ENCODE measurements at regions not wholly inside any gene's neighbourhood (a gene's known extent, or its start where the extent isn't known, plus 50 kb on each side); places are given as distances from the start of the nearest gene placed in this dataset.

DNA sequence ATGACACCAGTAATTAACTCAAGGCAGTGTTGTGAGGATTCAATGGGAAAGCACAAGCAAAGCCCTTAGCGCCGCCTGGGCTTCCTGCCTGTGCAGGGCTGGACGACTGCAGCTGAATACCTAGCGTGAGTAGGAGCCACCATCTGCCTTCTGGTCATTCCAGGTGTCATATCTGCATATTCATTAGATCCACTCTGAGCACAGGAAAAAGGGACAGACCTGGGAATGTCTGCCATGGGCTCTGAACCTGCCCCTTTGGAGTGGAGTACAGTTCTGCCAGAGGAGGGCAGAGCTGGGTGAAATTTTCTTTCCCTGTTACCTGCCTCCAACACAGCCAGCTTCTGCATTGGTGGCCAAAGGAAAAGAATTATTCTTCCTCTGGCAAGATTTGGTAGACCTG, 298.8 kb downstream of the NSG2 start:
- Histone ChIP-seq H3K4me3 (replicated peaks in 1 of 3; ENCODE audit: insufficient read depth in 1 of 3, low read depth in 1 of 3, low read length in 3 of 3) (no peak overlapping the region), H3K4me1 (ENCODE audit: control insufficient read depth, extremely low read depth, insufficient read depth, low read length) (no peaks in the 10 kb centered on the region), H3K4me2 (ENCODE audit: insufficient read depth, low read length) (no peak overlapping the region), H3K79me2 (ENCODE audit: control insufficient read depth, insufficient read depth, low read length) (no peaks in the 10 kb centered on the region), H3K27me3 (ENCODE audit: control insufficient read depth in 2 of 2, insufficient read depth in 2 of 2, low read length in 2 of 2) (no peaks in the 10 kb centered on the region), H3K27ac (ENCODE audit: insufficient read depth, low read depth, low read length) (no peak overlapping the region), H3K36me3 (ENCODE audit: control insufficient read depth in 2 of 2, extremely low read depth in 1 of 2, insufficient read depth in 2 of 2, low read length in 2 of 2) (no peaks in the 10 kb centered on the region), H4K20me1 (replicated peaks; ENCODE audit: control insufficient read depth, extremely low read depth, insufficient read depth, low read length) (no peaks in the 10 kb centered on the region), H2AFZ (ENCODE audit: low read depth, low read length) (no peak overlapping the region), H3K9me1 (replicated peaks; ENCODE audit: control insufficient read depth, extremely low read depth, insufficient read depth, low read length) (no peaks in the 10 kb centered on the region), H3K9me3 (replicated peaks; ENCODE audit: control insufficient read depth, insufficient read depth, low read length) (peaks cover 2% of the 10 kb centered on the region), H3K9ac (replicated peaks; ENCODE audit: extremely low read depth, insufficient read depth, low read length) (no peak overlapping the region)
- POLR2A ChIA-PET = no interaction called here
- DNase-seq (ENCODE audit: low read depth, low spot score) (no peak), FAIRE-seq (no peak)
- intact Hi-C loops (cut with micrococcal nuclease) = no loop called here
- dilution Hi-C loops (cut with MboI; ENCODE audit: extremely low pct_ligation_motif_present, low sequenced_read_pairs) = no loop called here
- CTCF ChIA-PET = no interaction called here
- no TSS peak for BruUV-seq (replicated peaks)
- no peak for TF ChIP-seq GATA2 (IDR thresholded peaks at IDR 0.05; ENCODE audit: insufficient read depth, insufficient read length, low read depth, low read length)
- no peak for TF ChIP-seq EZH2 (IDR thresholded peaks at IDR 0.05; ENCODE audit: borderline replicate concordance, low read depth, low read length, severe bottlenecking)
- TF ChIP-seq POLR2A (IDR thresholded peaks at IDR 0.05; ENCODE audit: low read depth, low read length) = no peak
- TF ChIP-seq, protein P1, sequence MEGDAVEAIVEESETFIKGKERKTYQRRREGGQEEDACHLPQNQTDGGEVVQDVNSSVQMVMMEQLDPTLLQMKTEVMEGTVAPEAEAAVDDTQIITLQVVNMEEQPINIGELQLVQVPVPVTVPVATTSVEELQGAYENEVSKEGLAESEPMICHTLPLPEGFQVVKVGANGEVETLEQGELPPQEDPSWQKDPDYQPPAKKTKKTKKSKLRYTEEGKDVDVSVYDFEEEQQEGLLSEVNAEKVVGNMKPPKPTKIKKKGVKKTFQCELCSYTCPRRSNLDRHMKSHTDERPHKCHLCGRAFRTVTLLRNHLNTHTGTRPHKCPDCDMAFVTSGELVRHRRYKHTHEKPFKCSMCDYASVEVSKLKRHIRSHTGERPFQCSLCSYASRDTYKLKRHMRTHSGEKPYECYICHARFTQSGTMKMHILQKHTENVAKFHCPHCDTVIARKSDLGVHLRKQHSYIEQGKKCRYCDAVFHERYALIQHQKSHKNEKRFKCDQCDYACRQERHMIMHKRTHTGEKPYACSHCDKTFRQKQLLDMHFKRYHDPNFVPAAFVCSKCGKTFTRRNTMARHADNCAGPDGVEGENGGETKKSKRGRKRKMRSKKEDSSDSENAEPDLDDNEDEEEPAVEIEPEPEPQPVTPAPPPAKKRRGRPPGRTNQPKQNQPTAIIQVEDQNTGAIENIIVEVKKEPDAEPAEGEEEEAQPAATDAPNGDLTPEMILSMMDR (IDR thresholded peaks at IDR 0.05; ENCODE audit: extremely low read depth in 1 of 2, insufficient read depth in 1 of 2, low read depth in 1 of 2, low read length in 2 of 2) = no peak
- TF ChIP-seq JUN (IDR thresholded peaks at IDR 0.05; ENCODE audit: borderline replicate concordance, insufficient read depth, insufficient read length, low read depth) = no peak
- TF ChIP-seq MYC (IDR thresholded peaks at IDR 0.05; ENCODE audit: low read depth, low read length) = no peak
- no peak for TF ChIP-seq FOS (IDR thresholded peaks at IDR 0.05; ENCODE audit: borderline replicate concordance, insufficient read depth, low read length)
- no peak for TF ChIP-seq MAX (IDR thresholded peaks at IDR 0.05; ENCODE audit: insufficient read depth, insufficient read length)
- TF ChIP-seq POLR2AphosphoS5 (IDR thresholded peaks at IDR 0.05; ENCODE audit: insufficient read depth, low read depth, low read length) = no peak
